ENCODE measurements at regions not wholly inside any gene's neighbourhood (a gene's known extent, or its start where the extent isn't known, plus 50 kb on each side); places are given as distances from the start of the nearest gene placed in this dataset.

- no peak for TF ChIP-seq CTCF (IDR thresholded peaks at IDR 0.05; ENCODE audit: poor library complexity, severe bottlenecking)
- TF ChIP-seq TAF1 (IDR thresholded peaks at IDR 0.05; ENCODE audit: low read depth): no peak
- TF ChIP-seq, protein P1, sequence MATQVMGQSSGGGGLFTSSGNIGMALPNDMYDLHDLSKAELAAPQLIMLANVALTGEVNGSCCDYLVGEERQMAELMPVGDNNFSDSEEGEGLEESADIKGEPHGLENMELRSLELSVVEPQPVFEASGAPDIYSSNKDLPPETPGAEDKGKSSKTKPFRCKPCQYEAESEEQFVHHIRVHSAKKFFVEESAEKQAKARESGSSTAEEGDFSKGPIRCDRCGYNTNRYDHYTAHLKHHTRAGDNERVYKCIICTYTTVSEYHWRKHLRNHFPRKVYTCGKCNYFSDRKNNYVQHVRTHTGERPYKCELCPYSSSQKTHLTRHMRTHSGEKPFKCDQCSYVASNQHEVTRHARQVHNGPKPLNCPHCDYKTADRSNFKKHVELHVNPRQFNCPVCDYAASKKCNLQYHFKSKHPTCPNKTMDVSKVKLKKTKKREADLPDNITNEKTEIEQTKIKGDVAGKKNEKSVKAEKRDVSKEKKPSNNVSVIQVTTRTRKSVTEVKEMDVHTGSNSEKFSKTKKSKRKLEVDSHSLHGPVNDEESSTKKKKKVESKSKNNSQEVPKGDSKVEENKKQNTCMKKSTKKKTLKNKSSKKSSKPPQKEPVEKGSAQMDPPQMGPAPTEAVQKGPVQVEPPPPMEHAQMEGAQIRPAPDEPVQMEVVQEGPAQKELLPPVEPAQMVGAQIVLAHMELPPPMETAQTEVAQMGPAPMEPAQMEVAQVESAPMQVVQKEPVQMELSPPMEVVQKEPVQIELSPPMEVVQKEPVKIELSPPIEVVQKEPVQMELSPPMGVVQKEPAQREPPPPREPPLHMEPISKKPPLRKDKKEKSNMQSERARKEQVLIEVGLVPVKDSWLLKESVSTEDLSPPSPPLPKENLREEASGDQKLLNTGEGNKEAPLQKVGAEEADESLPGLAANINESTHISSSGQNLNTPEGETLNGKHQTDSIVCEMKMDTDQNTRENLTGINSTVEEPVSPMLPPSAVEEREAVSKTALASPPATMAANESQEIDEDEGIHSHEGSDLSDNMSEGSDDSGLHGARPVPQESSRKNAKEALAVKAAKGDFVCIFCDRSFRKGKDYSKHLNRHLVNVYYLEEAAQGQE (IDR thresholded peaks at IDR 0.05; ENCODE audit: borderline replicate concordance): no peak
- TF ChIP-seq EP300 (conservative IDR thresholded peaks at IDR 0.05; ENCODE audit: poor library complexity, severe bottlenecking): no peak
- no peak for TF ChIP-seq POLR2AphosphoS5 (IDR thresholded peaks at IDR 0.05)
- no peak for TF ChIP-seq EZH2 (IDR thresholded peaks at IDR 0.05; ENCODE audit: borderline replicate concordance, insufficient read depth, low read length, poor library complexity, severe bottlenecking)
- TF ChIP-seq RAD21 (conservative IDR thresholded peaks at IDR 0.05): no peak
- no peak for TF ChIP-seq MXI1 (conservative IDR thresholded peaks at IDR 0.05; ENCODE audit: poor library complexity, severe bottlenecking)
- TF ChIP-seq SMC3 (conservative IDR thresholded peaks at IDR 0.05; ENCODE audit: poor library complexity): no peak
Observed at GRCh38 chr6:19713984-19714383, 123.2 kb upstream of the ID4 start.
